ENCODE measurements at regions not wholly inside any gene's neighbourhood (a gene's known extent, or its start where the extent isn't known, plus 50 kb on each side); places are given as distances from the start of the nearest gene placed in this dataset.

DNA sequence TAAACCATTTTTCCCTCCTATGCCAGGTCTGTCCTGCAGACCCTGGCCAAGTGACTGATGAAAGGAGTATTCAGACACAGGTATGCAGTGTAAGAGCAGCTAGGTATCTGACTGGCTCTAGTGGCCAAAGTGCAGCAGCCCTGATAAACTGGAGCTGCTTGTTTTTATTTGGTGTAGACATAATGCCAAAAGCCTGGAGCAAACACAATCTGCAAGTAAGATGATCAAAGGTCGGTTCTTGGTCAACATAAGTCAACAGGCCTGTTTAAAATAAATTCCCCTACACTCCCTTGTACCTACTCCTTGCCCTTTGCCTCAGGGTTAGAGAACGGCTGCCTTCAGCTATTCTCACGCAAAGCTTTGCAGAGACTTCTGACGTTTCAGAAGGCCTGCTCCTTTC, 1003.1 kb downstream of the ZPLD1 start:
- TF ChIP-seq BHLHE40 (IDR thresholded peaks at IDR 0.05; ENCODE audit: borderline replicate concordance) = no peak
- no peak for TF ChIP-seq TARDBP (IDR thresholded peaks at IDR 0.05)
- TF ChIP-seq L3MBTL2 (conservative IDR thresholded peaks at IDR 0.05) = no peak
- no peak for TF ChIP-seq SP1 (IDR thresholded peaks at IDR 0.05)
- TF ChIP-seq SUZ12 (IDR thresholded peaks at IDR 0.05) = no peak
- no peak for TF ChIP-seq LEF1 (IDR thresholded peaks at IDR 0.05; ENCODE audit: borderline replicate concordance)
- TF ChIP-seq, protein P1, sequence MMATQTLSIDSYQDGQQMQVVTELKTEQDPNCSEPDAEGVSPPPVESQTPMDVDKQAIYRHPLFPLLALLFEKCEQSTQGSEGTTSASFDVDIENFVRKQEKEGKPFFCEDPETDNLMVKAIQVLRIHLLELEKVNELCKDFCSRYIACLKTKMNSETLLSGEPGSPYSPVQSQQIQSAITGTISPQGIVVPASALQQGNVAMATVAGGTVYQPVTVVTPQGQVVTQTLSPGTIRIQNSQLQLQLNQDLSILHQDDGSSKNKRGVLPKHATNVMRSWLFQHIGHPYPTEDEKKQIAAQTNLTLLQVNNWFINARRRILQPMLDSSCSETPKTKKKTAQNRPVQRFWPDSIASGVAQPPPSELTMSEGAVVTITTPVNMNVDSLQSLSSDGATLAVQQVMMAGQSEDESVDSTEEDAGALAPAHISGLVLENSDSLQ (IDR thresholded peaks at IDR 0.05) = no peak
- TF ChIP-seq ZNF384 (IDR thresholded peaks at IDR 0.05) = no peak

Data from HEK293T (cell line).